SKM-1 (cell line): ENCODE measurements at regions not wholly inside any gene's neighbourhood (a gene's known extent, or its start where the extent isn't known, plus 50 kb on each side); places are given as distances from the start of the nearest gene placed in this dataset.
"Not testable (repeated sequence)": the region's sequence is repeated elsewhere in the genome, so short reads cannot be mapped to it uniquely, and the experiment has no call there.

Experiments
- DNase-seq: peaks from one replicate; lab custom pipeline; 2025; ENCODE audit not compliant: unreplicated experiment; lab: John Stamatoyannopoulos, UW

GRCh38 chr15:95169541-95170459, 938.4 kb downstream of the MCTP2 start:
- no peak for DNase-seq

GRCh38 chr15:95170561-95171380, 939.4 kb downstream of the MCTP2 start:
- no peak for DNase-seq

GRCh38 chr15:95171564-95171963, 940.2 kb downstream of the MCTP2 start:
- DNase-seq = no peak

- no peak for DNase-seq
Observed at GRCh38 chr15:95174301-95175259, 943.2 kb downstream of the MCTP2 start.

GRCh38 chr15:95175914-95176658, 944.7 kb downstream of the MCTP2 start:
- DNase-seq = no peak

- no peak for DNase-seq
Observed at GRCh38 chr15:95176794-95177577, 945.6 kb downstream of the MCTP2 start.

GRCh38 chr15:95180530-95180929, 949.2 kb downstream of the MCTP2 start:
- DNase-seq = no peak

- DNase-seq = no peak
Observed at GRCh38 chr15:95182091-95182490, 950.7 kb downstream of the MCTP2 start.

GRCh38 chr15:95192923-95193322, 961.6 kb downstream of the MCTP2 start:
- DNase-seq = no peak

GRCh38 chr15:95194746-95195145, 963.4 kb downstream of the MCTP2 start:
- no peak for DNase-seq

GRCh38 chr15:95196176-95196915, 965.0 kb downstream of the MCTP2 start:
- DNase-seq = no peak

- DNase-seq = no peak
Observed at GRCh38 chr15:95202569-95203349, 971.4 kb downstream of the MCTP2 start.

- no peak for DNase-seq
Observed at GRCh38 chr15:95205077-95205476, 973.7 kb downstream of the MCTP2 start.

- not testable (repeated sequence) for DNase-seq
Observed at GRCh38 chr15:95205830-95206229, 974.5 kb downstream of the MCTP2 start.

- DNase-seq = no peak
Observed at GRCh38 chr15:95208071-95208470, 976.7 kb downstream of the MCTP2 start.

- no peak for DNase-seq
Observed at GRCh38 chr15:95208988-95209387, 977.6 kb downstream of the MCTP2 start.

GRCh38 chr15:95210436-95210981, 979.1 kb downstream of the MCTP2 start:
- no peak for DNase-seq

GRCh38 chr15:95215017-95215416, 983.7 kb downstream of the MCTP2 start:
- no peak for DNase-seq
